ENCODE measurements at regions not wholly inside any gene's neighbourhood (a gene's known extent, or its start where the extent isn't known, plus 50 kb on each side); places are given as distances from the start of the nearest gene placed in this dataset.

DNA sequence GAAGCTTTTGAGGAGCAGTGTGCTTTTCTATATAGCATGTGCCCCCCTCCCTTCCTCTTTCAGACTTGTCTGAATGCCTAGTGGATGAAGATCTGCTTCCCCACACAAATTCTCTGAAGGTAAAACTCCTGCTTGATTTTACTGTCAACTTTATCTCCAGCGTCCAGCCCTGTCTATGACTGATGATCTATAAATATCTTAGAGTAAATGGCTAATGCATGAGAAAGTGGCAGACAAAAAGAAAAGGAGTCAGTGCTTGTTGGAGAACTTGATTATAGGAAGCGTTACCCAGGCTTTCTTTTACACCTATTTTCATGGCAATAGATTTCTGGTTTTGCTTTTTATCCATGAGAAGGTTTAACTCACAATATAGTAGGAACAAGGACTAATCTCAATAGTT, 168.3 kb upstream of the HS3ST1 start:
- TF ChIP-seq POLR2A (IDR thresholded peaks at IDR 0.05): no peak
- no peak for TF ChIP-seq CTCF (IDR thresholded peaks at IDR 0.05)

Data from tibial nerve (tissue), 3 donors.